Psoas muscle (tissue), 7 donors: ENCODE measurements at regions not wholly inside any gene's neighbourhood (a gene's known extent, or its start where the extent isn't known, plus 50 kb on each side); places are given as distances from the start of the nearest gene placed in this dataset.

Experiments used
- ATAC-seq, 4 donors: fragments of 200-7000 bp; cut with Tn5 transposase; one replicate each; pipeline ENCODE4 v1.9.1; 2020; ENCODE audit warnings: moderate library complexity in 3 of 4, mild to moderate bottlenecking in 2 of 4
- DNase-seq, 2 donors: peaks; one replicate each; pipeline ENCODE4 v3.0.0-alpha.2; 2020
- H3K27ac ChIP-seq: fragments of 200-600 bp; one replicate; pipeline ENCODE4 v1.8.0; 2022
- H3K27me3 ChIP-seq, 3 donors: fragments of 200-600 bp in 1 of 3; one replicate each; pipeline versions ENCODE4 v1.6.1 to v1.8.0; 2013 to 2022; ENCODE audit warnings: low read length in 2 of 3, mild to moderate bottlenecking in 2 of 3, moderate library complexity in 1 of 3; ENCODE audit not compliant: insufficient read depth in 3 of 3
- H3K36me3 ChIP-seq, 2 donors: fragments of 200-600 bp in 1 of 2; one replicate each; pipeline versions ENCODE4 v1.6.1 to v1.8.0; 2013 to 2022; ENCODE audit warnings: low read depth in 1 of 2, mild to moderate bottlenecking in 1 of 2, moderate library complexity in 1 of 2; ENCODE audit not compliant: insufficient read depth in 1 of 2
- H3K4me1 ChIP-seq: fragments of 200-600 bp; one replicate; pipeline ENCODE4 v1.8.0; 2022
- H3K4me3 ChIP-seq: fragments of 200-600 bp; one replicate; pipeline ENCODE4 v1.8.0; 2022; ENCODE audit warnings: mild to moderate bottlenecking
- H3K9me3 ChIP-seq: fragments of 200-600 bp; one replicate; pipeline ENCODE4 v1.8.0; 2022
- CTCF ChIP-seq: fragments of 200-600 bp; IDR thresholded peaks from one replicate; pipeline ENCODE4 v1.8.0; 2022; ENCODE audit warnings: antibody characterized with exemption
- WGBS, 3 donors: extraction: QIAGEN DNeasy Blood & Tissue Kit; methylation state at CpG; one replicate each; pipeline versions ENCODE4 v1.1.6 to v1.1.7; 2013; 5-methylcytosine and 5-hydroxymethylcytosine counted together
- intact Hi-C, 2 donors: fragments of 100-400 bp; cut with DNase I; formaldehyde crosslinking; loops; one replicate each; pipeline versions ENCODE4 v1.11.0 to v1.14.2; 2022
- donor health status: healthy with polysubstance abuse.
- donor health status: DM: no; HTN: no; CAD: no; lungs with moderate emphysema.
- donor health status: Bipolar disorder and iron deficiency.
- donor health status: healthy.
- donor health status: DM: yes; HTN: yes; CAD: no.
- donor health status: DM: no; HTN: no; CAD: no.
- donor health status: DM: yes; HTN: yes; CAD: no.

DNA sequence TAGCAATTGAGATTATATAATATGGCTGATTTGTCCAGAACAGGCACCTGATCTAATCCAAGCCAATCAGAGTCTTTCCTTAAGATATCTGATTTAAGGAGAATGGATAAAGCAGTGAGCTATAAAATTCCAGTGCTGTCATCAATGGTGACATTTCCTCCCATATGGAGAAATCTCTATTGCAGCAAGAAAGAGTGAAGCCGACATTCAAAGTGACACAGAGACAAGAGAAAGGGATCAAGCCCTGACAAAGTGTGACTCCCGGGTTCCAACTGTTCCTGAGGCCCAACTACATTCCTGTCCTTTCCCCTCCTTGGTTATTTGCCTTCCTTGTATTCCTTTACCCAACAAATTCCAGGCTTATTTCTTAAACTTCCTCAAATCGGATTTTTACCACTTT lies 430.0 kb upstream of the SOX5 start:
- no peaks in the 10 kb centered on the region for H3K4me1 ChIP-seq
- ATAC-seq: no peak
- no peak for DNase-seq
- WGBS, 3 donors: 43 to 50% (median 46%) methylated on average over 3 of the region's 3 CpGs
- no peak overlapping the region for H3K4me3 ChIP-seq
- TF ChIP-seq CTCF: no peak
- no peak overlapping the region for H3K27ac ChIP-seq
- no peaks in the 10 kb centered on the region for H3K27me3 ChIP-seq
- intact Hi-C loops: no loop called here
- H3K9me3 ChIP-seq: no peaks in the 10 kb centered on the region
- no peaks in the 10 kb centered on the region for H3K36me3 ChIP-seq

- H3K36me3 ChIP-seq: no peaks in the 10 kb centered on the region
- no peak for ATAC-seq
Observed at GRCh38 chr12:24378548-24379407, 429.3 kb upstream of the SOX5 start.

GRCh38 chr12:24374452-24374851 lies 425.0 kb upstream of the SOX5 start:
- DNase-seq: no peak
- intact Hi-C loops: no loop called here
- H3K36me3 ChIP-seq: no peaks in the 10 kb centered on the region
- H3K4me1 ChIP-seq: no peaks in the 10 kb centered on the region
- no peak overlapping the region for H3K27ac ChIP-seq
- H3K9me3 ChIP-seq: no peaks in the 10 kb centered on the region
- ATAC-seq: no peak
- H3K4me3 ChIP-seq: no peak overlapping the region
- H3K27me3 ChIP-seq: no peaks in the 10 kb centered on the region
- no peak for TF ChIP-seq CTCF

More at GRCh38 chr12:24378548-24379407, 429.3 kb upstream of the SOX5 start:
- no peak for TF ChIP-seq CTCF
- intact Hi-C loops: no loop called here
- Histone ChIP-seq H3K4me1 (no peaks in the 10 kb centered on the region), H3K27me3 (no peaks in the 10 kb centered on the region), H3K27ac (no peak overlapping the region), H3K4me3 (no peak overlapping the region), H3K9me3 (no peaks in the 10 kb centered on the region)
- no peak for DNase-seq
- WGBS, 3 donors: 45 to 49% (median 45%) methylated on average over 10 of the region's 10 CpGs

DNA sequence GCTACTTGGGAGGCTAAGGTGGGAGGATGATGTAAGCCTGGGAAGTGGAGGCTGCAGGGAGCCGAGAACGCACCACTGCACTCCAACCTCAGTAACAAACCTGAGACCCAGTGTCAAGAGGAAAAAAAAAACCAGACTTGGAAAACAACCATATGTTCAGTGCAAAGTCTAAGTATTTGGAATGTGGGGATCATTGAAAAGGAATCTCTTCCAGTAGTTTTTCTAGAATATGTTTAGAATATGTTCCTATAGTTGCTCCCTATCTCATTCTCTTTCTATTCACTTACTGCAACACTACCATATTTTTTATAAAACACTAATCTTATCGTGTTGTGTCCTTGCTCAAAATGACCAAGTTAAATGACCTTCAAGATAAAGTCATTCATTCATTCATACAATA lies 423.5 kb upstream of the SOX5 start:
- no peak overlapping the region for H3K27ac ChIP-seq
- DNase-seq: no peak
- no peaks in the 10 kb centered on the region for H3K27me3 ChIP-seq
- H3K36me3 ChIP-seq: no peaks in the 10 kb centered on the region
- TF ChIP-seq CTCF: no peak
- intact Hi-C loops: no loop called here
- no peak for ATAC-seq
- no peak overlapping the region for H3K4me3 ChIP-seq
- no peaks in the 10 kb centered on the region for H3K4me1 ChIP-seq
- no peaks in the 10 kb centered on the region for H3K9me3 ChIP-seq
- 87 to 95% (median 90%) methylated on average over 3 of the region's 3 CpGs for WGBS, 3 donors

- DNase-seq (no peak), ATAC-seq (no peak)
- 84 to 91% (median 88%) methylated on average over 1 of the region's 1 CpG for WGBS, 3 donors
- H3K27ac ChIP-seq: no peak overlapping the region
- no peaks in the 10 kb centered on the region for H3K9me3 ChIP-seq
- no peaks in the 10 kb centered on the region for H3K27me3 ChIP-seq
- intact Hi-C loops: no loop called here
- no peak overlapping the region for H3K4me3 ChIP-seq
- no peaks in the 10 kb centered on the region for H3K4me1 ChIP-seq
- no peaks in the 10 kb centered on the region for H3K36me3 ChIP-seq
- TF ChIP-seq CTCF: no peak
Observed at GRCh38 chr12:24366514-24366913, 417.0 kb upstream of the SOX5 start.
